ENCODE measurements at regions not wholly inside any gene's neighbourhood (a gene's known extent, or its start where the extent isn't known, plus 50 kb on each side); places are given as distances from the start of the nearest gene placed in this dataset.

- WGBS, result 34% methylated on average over 5 of the region's 5 CpGs
- no peak for DNase-seq (ENCODE audit: low spot score)
- Histone ChIP-seq H3K27ac (ENCODE audit: low read depth in 1 of 2, low read length in 2 of 2) (no peak overlapping the region), H3K9ac (ENCODE audit: low read depth in 1 of 2, low read length in 2 of 2) (no peak overlapping the region), H3K4me1 (ENCODE audit: control insufficient read depth in 4 of 4, insufficient read depth in 4 of 4, low read length in 3 of 4) (no peaks in the 10 kb centered on the region), H3K27me3 (ENCODE audit: control insufficient read depth in 4 of 4, insufficient read depth in 4 of 4, low read length in 3 of 4) (peaks cover 0 to 5% (median 1%) of the 10 kb centered on the region in 4 donors), H3K9me3 (ENCODE audit: control insufficient read depth in 4 of 4, low read length in 3 of 4) (no peaks in the 10 kb centered on the region), H3K4me3 (ENCODE audit: low read depth in 1 of 3, low read length in 3 of 3) (no peak overlapping the region), H3K36me3 (ENCODE audit: control insufficient read depth in 4 of 4, insufficient read depth in 3 of 4, low read depth in 1 of 4, low read length in 3 of 4) (no peaks in the 10 kb centered on the region)
- TF ChIP-seq JUND (IDR thresholded peaks at IDR 0.05), result no peak
- no peak for TF ChIP-seq FOXA1 (IDR thresholded peaks at IDR 0.05)
- no peak for TF ChIP-seq GABPA (IDR thresholded peaks at IDR 0.05 in 1 of 2, conservative IDR thresholded peaks at IDR 0.05 in 1 of 2)
- no peak for TF ChIP-seq ATF3 (IDR thresholded peaks at IDR 0.05)
- TF ChIP-seq HNF4A (conservative IDR thresholded peaks at IDR 0.05), result no peak
- TF ChIP-seq EGR1 (IDR thresholded peaks at IDR 0.05; ENCODE audit: low read depth in 2 of 2), result no peak
- TF ChIP-seq MAX (IDR thresholded peaks at IDR 0.05), result no peak
- TF ChIP-seq CTCF (IDR thresholded peaks at IDR 0.05; ENCODE audit: low read depth, low read length, missing input control), result no peak
Observed at GRCh38 chr4:163673848-163674697, 179.6 kb downstream of the TMA16 start.

GRCh38 chr4:163679189-163679588, 184.7 kb downstream of the TMA16 start:
- no peak overlapping the region for H3K4me3 ChIP-seq (ENCODE audit: low read depth in 1 of 3, low read length in 3 of 3)
- TF ChIP-seq SP1 (IDR thresholded peaks at IDR 0.05) (no peak), REST (IDR thresholded peaks at IDR 0.05) (no peak), JUND (IDR thresholded peaks at IDR 0.05) (no peak), TAF1 (conservative IDR thresholded peaks at IDR 0.05) (no peak), FOXA1 (IDR thresholded peaks at IDR 0.05) (no peak), HNF4A (conservative IDR thresholded peaks at IDR 0.05) (no peak), HNF4G (IDR thresholded peaks at IDR 0.05) (no peak), NR2F2 (IDR thresholded peaks at IDR 0.05) (no peak), EGR1 (IDR thresholded peaks at IDR 0.05; ENCODE audit: low read depth in 2 of 2) (no peak), GABPA (IDR thresholded peaks at IDR 0.05 in 1 of 2, conservative IDR thresholded peaks at IDR 0.05 in 1 of 2) (no peak), CTCF (IDR thresholded peaks at IDR 0.05; ENCODE audit: low read depth, low read length, missing input control) (no peak), RXRA (IDR thresholded peaks at IDR 0.05) (no peak), ATF3 (IDR thresholded peaks at IDR 0.05) (no peak), FOXA2 (IDR thresholded peaks at IDR 0.05) (no peak), YY1 (IDR thresholded peaks at IDR 0.05) (no peak), MAX (IDR thresholded peaks at IDR 0.05) (no peak), ZBTB33 (IDR thresholded peaks at IDR 0.05) (no peak)
- DNase-seq (ENCODE audit: low spot score), result no peak
- 60% methylated on average over 5 of the region's 5 CpGs for WGBS
- no peak overlapping the region for H3K27ac ChIP-seq (ENCODE audit: low read depth in 1 of 2, low read length in 2 of 2)
- H3K9me3 ChIP-seq (ENCODE audit: control insufficient read depth in 4 of 4, low read length in 3 of 4), result no peaks in the 10 kb centered on the region
- H3K27me3 ChIP-seq (ENCODE audit: control insufficient read depth in 4 of 4, insufficient read depth in 4 of 4, low read length in 3 of 4), result peaks cover 0 to 2% (median 0%) of the 10 kb centered on the region in 4 donors
- H3K9ac ChIP-seq (ENCODE audit: low read depth in 1 of 2, low read length in 2 of 2), result no peak overlapping the region
- no peaks in the 10 kb centered on the region for H3K36me3 ChIP-seq (ENCODE audit: control insufficient read depth in 4 of 4, insufficient read depth in 3 of 4, low read depth in 1 of 4, low read length in 3 of 4)
- no peaks in the 10 kb centered on the region for H3K4me1 ChIP-seq (ENCODE audit: control insufficient read depth in 4 of 4, insufficient read depth in 4 of 4, low read length in 3 of 4)

Data from liver (tissue), 8 donors.